Fibroblast of the aortic adventitia (primary cell): ENCODE measurements at regions not wholly inside any gene's neighbourhood (a gene's known extent, or its start where the extent isn't known, plus 50 kb on each side); places are given as distances from the start of the nearest gene placed in this dataset.

Experiments used
- DNase-seq: peaks from one replicate; pipeline ENCODE4 v3.0.0-alpha.2; 2010; ENCODE audit warnings: low read depth
- H3K4me3 ChIP-seq: 2 replicates; pipeline ENCODE4 v1.5.1; 2011; ENCODE audit warnings: low read depth, mild to moderate bottlenecking, control low read depth, low read length, moderate library complexity
- CTCF ChIP-seq: IDR thresholded peaks from 2 replicates; pipeline ENCODE4 v1.5.1; 2011; ENCODE audit warnings: mild to moderate bottlenecking, low read length, control low read depth, inconsistent platforms; ENCODE audit not compliant: insufficient read depth

DNA sequence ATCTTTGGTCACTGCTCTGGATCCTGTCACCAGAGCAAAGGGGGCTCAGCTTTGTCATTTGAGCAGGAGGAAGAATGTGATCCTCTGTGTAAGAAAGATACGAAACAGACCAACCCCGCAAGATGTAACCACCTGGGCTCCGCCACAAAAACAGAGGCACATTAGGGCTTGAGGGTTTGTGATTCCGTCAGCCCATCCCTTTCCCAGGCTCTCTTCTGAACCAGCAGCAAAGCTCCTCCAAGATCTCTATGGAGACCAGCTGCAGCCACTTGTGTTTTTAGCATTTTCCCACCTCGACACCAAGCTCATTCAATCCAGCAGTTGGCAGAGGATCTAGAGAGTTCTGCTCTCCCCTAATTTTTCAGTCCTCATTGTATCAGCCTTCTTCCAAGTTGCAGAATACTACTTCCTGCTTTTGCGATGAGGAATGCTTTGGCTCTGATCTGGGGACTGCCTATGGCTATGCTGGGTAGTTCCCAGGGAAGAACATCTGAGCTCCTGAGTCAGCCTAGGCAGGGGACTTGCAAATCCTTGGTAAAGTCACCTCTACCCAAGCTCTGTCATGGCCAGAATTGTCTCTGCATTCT is 139.6 kb upstream of the RAB12 start:
- no peak overlapping the region for H3K4me3 ChIP-seq

DNA sequence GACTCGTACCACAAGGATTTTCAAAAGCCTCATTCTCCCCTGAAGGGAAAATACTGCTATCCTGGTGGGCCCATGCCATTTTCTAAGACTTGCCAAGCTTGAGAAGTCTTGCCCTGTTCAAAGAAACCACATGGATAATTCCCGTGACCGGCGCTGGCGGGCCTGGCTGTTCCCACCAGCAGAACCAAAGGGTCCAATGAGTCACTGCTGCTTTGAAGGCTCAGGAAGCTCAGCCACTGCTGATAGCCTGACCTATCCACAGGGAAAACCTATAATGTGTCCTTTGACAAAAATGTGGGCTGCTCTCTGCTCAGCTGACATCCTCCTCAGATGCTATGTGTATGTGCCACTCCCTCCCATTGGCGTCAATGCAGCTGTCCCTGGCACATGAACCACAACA is 137.9 kb upstream of the RAB12 start:
- DNase-seq = no peak
- no peak for TF ChIP-seq CTCF
- no peak overlapping the region for H3K4me3 ChIP-seq

More for the DNA sequence above, 139.6 kb upstream of the RAB12 start:
- peak; percentile 64 for DNase-seq
- no peak for TF ChIP-seq CTCF

DNA sequence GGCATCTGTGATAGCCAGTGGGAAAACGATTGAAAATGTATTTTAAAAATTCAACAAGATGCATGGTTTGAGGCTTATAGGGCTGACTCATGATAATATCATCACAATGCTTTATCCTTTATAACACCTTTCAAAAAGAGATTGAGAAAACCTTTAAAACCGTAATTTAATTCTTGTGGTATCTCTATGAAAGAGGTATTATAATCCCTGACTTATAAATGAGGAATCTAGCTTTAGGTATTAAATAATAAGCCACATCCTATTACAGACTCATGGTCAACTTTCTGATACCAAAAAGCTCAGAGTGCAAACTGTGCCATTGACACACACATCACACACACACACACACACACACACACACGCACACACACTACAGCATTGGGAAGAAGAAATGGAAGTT is 134.6 kb upstream of the RAB12 start:
- H3K4me3 ChIP-seq = no peak overlapping the region
- TF ChIP-seq CTCF = no peak
- no peak for DNase-seq

- DNase-seq = no peak
- no peak for TF ChIP-seq CTCF
- no peak overlapping the region for H3K4me3 ChIP-seq
These were observed 131.6 kb upstream of the RAB12 start for GRCh38 chr18:8477615-8478014.

GRCh38 chr18:8478166-8478967 is 130.9 kb upstream of the RAB12 start:
- no peak overlapping the region for H3K4me3 ChIP-seq
- peak; percentile 53 for DNase-seq
- TF ChIP-seq CTCF = peak; percentile 98

GRCh38 chr18:8478968-8479370 is 130.3 kb upstream of the RAB12 start:
- TF ChIP-seq CTCF = no peak
- no peak overlapping the region for H3K4me3 ChIP-seq
- DNase-seq = no peak
